ENCODE measurements at regions not wholly inside any gene's neighbourhood (a gene's known extent, or its start where the extent isn't known, plus 50 kb on each side); places are given as distances from the start of the nearest gene placed in this dataset.

DNA sequence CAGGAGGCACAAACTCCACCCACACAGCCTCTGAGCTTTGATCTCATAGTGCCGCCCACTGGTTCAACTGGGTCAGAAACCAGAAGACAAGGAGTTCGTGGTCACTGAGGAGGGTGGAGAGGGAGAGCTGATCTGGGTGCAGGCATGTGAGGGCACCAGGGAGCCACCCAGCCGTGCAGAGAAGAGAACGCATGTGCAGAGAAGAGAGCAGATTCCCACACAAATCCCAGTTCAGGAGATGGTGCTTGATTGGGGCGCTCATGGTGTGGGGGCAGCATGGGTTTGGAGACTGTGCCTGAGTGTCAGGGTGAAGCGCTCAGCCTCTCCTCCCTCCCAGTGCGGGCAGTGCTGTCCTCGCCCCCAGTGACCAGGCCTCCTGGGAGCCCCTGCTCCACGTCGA is 375.2 kb upstream of the MYT1L start:
- TF ChIP-seq, protein P1, sequence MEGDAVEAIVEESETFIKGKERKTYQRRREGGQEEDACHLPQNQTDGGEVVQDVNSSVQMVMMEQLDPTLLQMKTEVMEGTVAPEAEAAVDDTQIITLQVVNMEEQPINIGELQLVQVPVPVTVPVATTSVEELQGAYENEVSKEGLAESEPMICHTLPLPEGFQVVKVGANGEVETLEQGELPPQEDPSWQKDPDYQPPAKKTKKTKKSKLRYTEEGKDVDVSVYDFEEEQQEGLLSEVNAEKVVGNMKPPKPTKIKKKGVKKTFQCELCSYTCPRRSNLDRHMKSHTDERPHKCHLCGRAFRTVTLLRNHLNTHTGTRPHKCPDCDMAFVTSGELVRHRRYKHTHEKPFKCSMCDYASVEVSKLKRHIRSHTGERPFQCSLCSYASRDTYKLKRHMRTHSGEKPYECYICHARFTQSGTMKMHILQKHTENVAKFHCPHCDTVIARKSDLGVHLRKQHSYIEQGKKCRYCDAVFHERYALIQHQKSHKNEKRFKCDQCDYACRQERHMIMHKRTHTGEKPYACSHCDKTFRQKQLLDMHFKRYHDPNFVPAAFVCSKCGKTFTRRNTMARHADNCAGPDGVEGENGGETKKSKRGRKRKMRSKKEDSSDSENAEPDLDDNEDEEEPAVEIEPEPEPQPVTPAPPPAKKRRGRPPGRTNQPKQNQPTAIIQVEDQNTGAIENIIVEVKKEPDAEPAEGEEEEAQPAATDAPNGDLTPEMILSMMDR (IDR thresholded peaks at IDR 0.05; ENCODE audit: extremely low read depth, low read depth, low read length), result no peak
- no peaks in the 10 kb centered on the region for H3K9me3 ChIP-seq (ENCODE audit: low read depth, low read length)
- no peak for DNase-seq (ENCODE audit: insufficient read length, low spot score, missing footprints)
- no peaks in the 10 kb centered on the region for H3K27me3 ChIP-seq (ENCODE audit: insufficient read depth, low read length)
- H3K4me1 ChIP-seq (ENCODE audit: insufficient read depth, low read length), result no peaks in the 10 kb centered on the region
- H3K4me2 ChIP-seq (ENCODE audit: insufficient read depth, low read length), result no peak overlapping the region
- H3K4me3 ChIP-seq (ENCODE audit: insufficient read depth, low read length), result no peak overlapping the region
- H4K20me1 ChIP-seq (ENCODE audit: insufficient read depth, low read length), result no peaks in the 10 kb centered on the region
- H3K27ac ChIP-seq (ENCODE audit: low read depth, low read length), result no peak overlapping the region
- no peaks in the 10 kb centered on the region for H3K36me3 ChIP-seq (ENCODE audit: insufficient read depth, low read length)
- no peak overlapping the region for H2AFZ ChIP-seq (ENCODE audit: low read length)
- no peaks in the 10 kb centered on the region for H3K79me2 ChIP-seq (ENCODE audit: insufficient read depth, low read length)

DNA sequence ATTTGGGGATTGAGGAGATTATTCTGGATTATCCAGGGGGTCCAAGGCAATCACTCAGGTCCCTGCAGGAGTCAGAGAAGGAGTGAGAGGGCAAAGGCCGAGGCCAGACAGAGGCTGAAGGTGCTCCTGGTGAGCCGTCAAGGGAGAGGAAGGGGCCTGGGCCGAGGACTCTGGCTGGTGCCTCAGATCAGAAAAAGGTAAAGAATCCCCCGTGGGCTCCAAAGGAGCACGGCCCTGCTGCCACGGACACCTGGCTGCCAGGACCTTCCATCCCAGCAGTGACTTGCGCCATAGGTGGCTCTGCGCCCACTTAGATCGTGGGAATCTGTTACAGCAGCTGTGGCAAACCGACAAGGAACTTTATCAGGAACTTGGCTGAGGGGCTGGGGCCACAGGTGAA is 374.8 kb upstream of the MYT1L start:
- Histone ChIP-seq H3K9me3 (ENCODE audit: low read depth, low read length) (no peaks in the 10 kb centered on the region), H3K36me3 (ENCODE audit: insufficient read depth, low read length) (no peaks in the 10 kb centered on the region), H3K4me3 (ENCODE audit: insufficient read depth, low read length) (no peak overlapping the region), H3K79me2 (ENCODE audit: insufficient read depth, low read length) (no peaks in the 10 kb centered on the region), H3K4me1 (ENCODE audit: insufficient read depth, low read length) (no peaks in the 10 kb centered on the region), H3K27me3 (ENCODE audit: insufficient read depth, low read length) (no peaks in the 10 kb centered on the region), H4K20me1 (ENCODE audit: insufficient read depth, low read length) (no peaks in the 10 kb centered on the region), H2AFZ (ENCODE audit: low read length) (no peak overlapping the region), H3K27ac (ENCODE audit: low read depth, low read length) (no peak overlapping the region), H3K4me2 (ENCODE audit: insufficient read depth, low read length) (no peak overlapping the region)
- TF ChIP-seq, protein P1 (IDR thresholded peaks at IDR 0.05; ENCODE audit: extremely low read depth, low read depth, low read length), result no peak
- DNase-seq (ENCODE audit: insufficient read length, low spot score, missing footprints), result no peak

DNA sequence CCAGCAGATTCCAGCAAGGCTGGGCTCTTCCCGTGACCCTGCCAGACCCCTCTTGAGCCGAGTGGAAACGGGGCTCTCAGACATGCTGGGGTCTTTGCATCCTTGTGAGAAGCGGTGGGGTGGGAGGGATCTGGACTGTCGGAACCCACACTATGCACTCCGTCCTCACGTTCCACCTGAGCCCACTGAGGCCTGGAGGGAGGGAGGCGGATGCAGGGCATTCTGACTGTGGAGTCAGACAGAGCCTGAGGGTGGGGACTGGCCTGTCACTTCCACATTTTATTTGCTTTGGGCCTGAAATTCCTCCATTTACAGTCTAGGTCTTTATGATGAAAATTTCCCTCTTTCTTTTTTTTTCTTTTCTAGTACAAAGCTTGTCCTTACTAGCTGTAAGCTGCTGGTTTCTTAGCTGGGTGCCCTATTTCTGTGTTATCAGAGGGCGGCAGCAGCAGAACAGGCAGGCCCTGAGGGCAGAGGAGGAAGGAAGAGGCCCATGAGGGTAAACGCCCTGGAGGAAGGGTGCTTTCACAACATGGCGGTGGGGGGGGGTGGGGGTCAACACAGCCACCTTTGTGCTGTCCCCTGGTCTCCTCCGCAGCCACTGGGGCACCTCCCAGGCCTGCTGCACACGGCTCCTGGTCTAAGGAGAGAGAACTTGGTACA is 373.5 kb upstream of the MYT1L start:
- Histone ChIP-seq H3K36me3 (ENCODE audit: insufficient read depth, low read length) (no peaks in the 10 kb centered on the region), H3K79me2 (ENCODE audit: insufficient read depth, low read length) (no peaks in the 10 kb centered on the region), H3K4me2 (ENCODE audit: insufficient read depth, low read length) (no peak overlapping the region), H3K4me3 (ENCODE audit: insufficient read depth, low read length) (no peak overlapping the region), H4K20me1 (ENCODE audit: insufficient read depth, low read length) (no peaks in the 10 kb centered on the region), H2AFZ (ENCODE audit: low read length) (no peak overlapping the region), H3K4me1 (ENCODE audit: insufficient read depth, low read length) (no peaks in the 10 kb centered on the region), H3K9me3 (ENCODE audit: low read depth, low read length) (no peaks in the 10 kb centered on the region), H3K27me3 (ENCODE audit: insufficient read depth, low read length) (no peaks in the 10 kb centered on the region), H3K27ac (ENCODE audit: low read depth, low read length) (no peak overlapping the region)
- DNase-seq (ENCODE audit: insufficient read length, low spot score, missing footprints), result no peak
- TF ChIP-seq, protein P1 (IDR thresholded peaks at IDR 0.05; ENCODE audit: extremely low read depth, low read depth, low read length), result no peak

DNA sequence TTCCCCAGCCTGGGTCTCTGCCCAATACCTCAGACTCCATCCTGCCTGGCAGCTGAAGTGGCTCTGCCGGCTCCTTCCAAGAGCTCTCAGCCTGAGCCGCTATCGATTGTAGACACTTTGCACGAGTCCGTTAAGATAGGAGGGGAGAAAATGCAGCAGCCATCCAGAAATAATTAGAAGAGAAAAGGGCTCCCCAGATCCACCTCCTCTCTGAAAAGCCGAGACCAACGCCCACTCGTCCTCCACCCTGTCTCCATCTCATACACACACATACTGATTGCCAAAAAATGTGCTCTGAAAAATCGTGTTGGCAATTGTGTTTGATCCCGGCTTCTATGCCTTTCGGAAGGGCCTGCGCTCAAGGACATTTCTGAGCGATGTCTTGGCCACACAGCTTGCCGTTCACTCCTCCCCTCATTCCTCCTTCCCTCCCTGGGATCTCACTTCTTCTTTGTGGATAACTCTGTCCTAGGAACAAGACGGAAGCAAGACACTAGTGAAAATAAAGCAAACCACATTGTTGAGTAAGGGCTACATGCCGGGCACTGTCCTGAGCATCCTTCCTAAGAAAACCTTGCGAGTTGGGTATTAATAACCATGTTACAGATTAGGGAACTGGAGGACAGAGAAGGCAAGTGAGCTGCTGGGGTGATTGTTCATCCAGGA is 372.8 kb upstream of the MYT1L start:
- Histone ChIP-seq H3K79me2 (ENCODE audit: insufficient read depth, low read length) (no peaks in the 10 kb centered on the region), H3K4me1 (ENCODE audit: insufficient read depth, low read length) (no peaks in the 10 kb centered on the region), H3K36me3 (ENCODE audit: insufficient read depth, low read length) (no peaks in the 10 kb centered on the region), H3K9me3 (ENCODE audit: low read depth, low read length) (no peaks in the 10 kb centered on the region), H3K27me3 (ENCODE audit: insufficient read depth, low read length) (no peaks in the 10 kb centered on the region), H4K20me1 (ENCODE audit: insufficient read depth, low read length) (no peaks in the 10 kb centered on the region), H3K4me3 (ENCODE audit: insufficient read depth, low read length) (no peak overlapping the region), H3K4me2 (ENCODE audit: insufficient read depth, low read length) (no peak overlapping the region), H3K27ac (ENCODE audit: low read depth, low read length) (no peak overlapping the region), H2AFZ (ENCODE audit: low read length) (no peak overlapping the region)
- TF ChIP-seq, protein P1 (IDR thresholded peaks at IDR 0.05; ENCODE audit: extremely low read depth, low read depth, low read length), result no peak
- no peak for DNase-seq (ENCODE audit: insufficient read length, low spot score, missing footprints)

Measured in osteoblast (primary cell).